ENCODE measurements at regions not wholly inside any gene's neighbourhood (a gene's known extent, or its start where the extent isn't known, plus 50 kb on each side); places are given as distances from the start of the nearest gene placed in this dataset.

- peak; percentile 63 for DNase-seq
Measured at GRCh38 chr2:88281302-88282217, 111.4 kb downstream of the THNSL2 start.

DNA sequence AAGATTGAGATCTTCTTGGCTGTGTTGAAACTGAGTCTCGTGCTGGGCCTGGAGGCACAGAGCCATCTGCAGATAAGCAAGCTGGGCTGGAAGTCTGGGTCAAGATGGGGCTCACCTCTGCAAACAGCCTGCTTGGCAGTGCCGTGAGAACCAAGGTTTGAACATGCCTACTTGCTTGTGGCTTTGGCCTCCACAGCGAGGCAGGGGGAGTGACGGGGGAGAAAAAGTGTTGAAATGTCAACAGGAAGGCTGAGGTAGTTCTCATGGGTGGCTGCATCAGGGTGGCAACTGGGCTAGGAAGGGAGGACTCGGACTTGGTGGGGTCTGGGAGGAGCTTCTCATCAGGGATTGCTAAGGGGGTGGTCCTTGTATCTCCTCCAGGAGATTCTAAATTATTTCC is 99.7 kb downstream of the THNSL2 start:
- DNase-seq, result no peak

DNA sequence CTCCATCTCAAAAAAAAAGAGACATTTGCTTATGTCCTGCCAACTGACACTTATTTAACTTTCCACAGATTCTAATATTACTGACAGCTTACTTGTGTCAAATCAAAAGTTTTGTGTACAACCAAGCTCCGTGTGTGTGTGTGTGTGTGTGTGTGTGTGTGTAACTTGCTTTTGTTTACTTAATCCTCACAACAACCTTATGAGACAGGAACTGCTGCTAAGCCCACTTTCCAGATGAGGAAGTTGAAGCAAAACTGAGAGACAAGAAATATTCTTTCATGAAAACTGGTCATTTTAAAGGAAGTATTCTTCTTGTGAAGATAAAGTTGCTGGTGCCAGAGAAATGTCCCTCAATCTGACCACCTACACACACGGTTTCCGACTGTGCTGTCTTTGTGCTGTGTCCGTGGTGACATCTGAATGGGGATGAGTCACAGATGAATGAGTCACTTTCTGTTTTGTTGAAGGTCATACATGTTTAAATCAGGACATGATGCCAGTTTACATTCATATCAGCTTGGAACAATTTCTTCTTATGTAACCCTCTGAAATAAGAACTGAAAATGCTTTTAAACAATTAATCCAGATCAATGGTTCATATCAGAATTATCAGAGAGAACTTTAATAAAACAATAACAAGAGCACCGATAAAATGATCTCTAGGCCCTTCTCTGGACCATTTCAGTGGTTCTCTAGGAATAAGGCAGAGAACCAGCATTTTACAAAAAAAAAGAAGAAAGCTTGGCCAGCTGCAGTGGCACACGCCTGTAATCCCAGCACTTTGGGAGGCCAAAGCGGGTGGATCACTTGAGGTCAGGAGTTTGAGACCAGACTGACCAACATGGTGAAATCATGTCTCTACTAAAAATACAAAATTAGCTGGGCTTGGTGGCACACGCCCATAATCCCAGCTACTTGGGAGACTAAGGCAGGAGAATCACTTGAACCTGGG is 95.5 kb downstream of the THNSL2 start:
- no peak for DNase-seq

DNA sequence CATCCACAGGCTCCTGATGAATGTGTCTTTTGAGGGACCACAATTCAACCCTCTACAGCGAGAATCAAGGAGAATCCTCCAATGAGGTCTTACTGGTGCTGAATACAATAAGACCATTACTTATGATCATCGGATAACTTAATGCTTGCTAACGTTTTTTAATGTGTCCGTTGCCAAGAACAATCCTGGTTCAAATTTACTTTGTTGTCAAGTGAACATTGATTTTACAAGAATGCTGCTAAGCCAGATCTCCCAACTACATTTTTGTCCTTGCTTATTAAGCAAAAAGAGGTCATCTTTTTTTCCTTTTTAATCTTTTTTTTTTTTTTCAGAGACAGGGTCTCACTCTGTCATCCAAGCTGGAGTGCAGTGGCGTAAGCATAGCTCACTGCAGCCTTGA is 93.7 kb downstream of the THNSL2 start:
- no peak for DNase-seq

GRCh38 chr2:88261725-88262124 is 91.6 kb downstream of the THNSL2 start:
- DNase-seq, result no peak

GRCh38 chr2:88258208-88258607 is 88.1 kb downstream of the THNSL2 start:
- no peak for DNase-seq

GRCh38 chr2:88254437-88255091 is 84.4 kb downstream of the THNSL2 start:
- DNase-seq, result no peak

GRCh38 chr2:88253997-88254396 is 83.9 kb downstream of the THNSL2 start:
- no peak for DNase-seq

DNA sequence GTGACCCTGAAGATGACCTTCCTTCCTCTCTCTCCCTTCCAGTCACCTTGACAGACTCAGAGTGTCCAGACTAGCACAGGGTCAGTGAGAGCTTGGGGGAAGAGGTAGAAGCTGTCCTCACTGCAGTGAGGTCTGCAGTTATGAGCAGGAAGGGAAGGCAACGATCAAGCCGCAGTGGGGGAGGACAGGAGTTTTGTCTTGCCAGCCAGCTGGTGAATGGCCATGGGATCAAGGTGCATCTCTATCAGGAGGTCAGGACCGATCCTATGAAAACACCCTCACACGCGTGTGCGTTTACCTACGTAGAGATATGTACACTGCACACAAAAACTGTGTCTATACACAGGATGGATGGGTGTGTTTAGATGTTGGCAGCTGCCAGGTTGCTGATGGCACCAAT is 83.2 kb downstream of the THNSL2 start:
- no peak for DNase-seq

DNA sequence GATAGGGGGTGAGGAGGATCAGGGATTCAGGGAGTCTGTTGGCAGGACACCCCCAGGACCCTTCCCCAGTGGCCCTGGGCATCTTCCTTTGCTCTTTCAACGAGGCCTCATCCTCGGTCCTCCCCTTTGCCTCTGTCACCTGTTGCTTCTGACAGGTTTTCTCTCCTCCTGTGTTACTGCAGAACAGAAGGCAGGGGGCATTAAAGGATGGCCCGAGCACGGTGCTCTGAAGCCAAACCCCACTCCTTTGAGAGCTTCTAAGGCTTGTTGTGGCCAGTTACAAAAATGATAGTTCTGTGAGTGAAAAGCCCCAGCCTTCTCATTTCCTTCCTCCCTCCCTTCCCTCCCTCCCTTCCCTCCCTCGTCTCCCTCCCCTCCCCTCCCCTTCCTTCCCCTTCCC is 82.5 kb downstream of the THNSL2 start:
- DNase-seq, result no peak

DNA sequence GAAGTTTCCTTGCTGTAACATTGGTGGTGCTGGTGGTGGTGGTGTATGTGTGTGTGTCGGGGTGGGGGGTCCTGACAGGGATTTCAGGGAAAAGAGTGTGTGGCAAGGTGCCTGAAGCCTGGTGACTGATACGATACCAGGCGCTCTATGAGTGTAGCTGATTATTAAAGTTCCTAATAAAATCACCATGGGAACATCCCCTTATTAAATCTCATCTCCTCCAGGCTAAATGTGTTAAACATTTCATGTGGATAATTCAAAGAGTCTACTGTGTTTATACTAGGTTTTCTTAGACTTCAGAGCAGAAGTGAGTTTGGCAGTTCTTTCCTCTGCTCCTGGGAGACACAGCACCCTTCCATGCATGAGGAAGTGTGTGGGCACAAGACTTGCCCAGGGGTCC is 82.0 kb downstream of the THNSL2 start:
- no peak for DNase-seq

GRCh38 chr2:88250404-88250803 is 80.3 kb downstream of the THNSL2 start:
- DNase-seq, result peak; percentile 94

GRCh38 chr2:88248280-88248828 is 78.2 kb downstream of the THNSL2 start:
- DNase-seq, result peak; percentile 21

- DNase-seq, result no peak
Measured at GRCh38 chr2:88247531-88247930, 77.4 kb downstream of the THNSL2 start.

- DNase-seq, result no peak
Measured at GRCh38 chr2:88245109-88245508, 75.0 kb downstream of the THNSL2 start.

DNA sequence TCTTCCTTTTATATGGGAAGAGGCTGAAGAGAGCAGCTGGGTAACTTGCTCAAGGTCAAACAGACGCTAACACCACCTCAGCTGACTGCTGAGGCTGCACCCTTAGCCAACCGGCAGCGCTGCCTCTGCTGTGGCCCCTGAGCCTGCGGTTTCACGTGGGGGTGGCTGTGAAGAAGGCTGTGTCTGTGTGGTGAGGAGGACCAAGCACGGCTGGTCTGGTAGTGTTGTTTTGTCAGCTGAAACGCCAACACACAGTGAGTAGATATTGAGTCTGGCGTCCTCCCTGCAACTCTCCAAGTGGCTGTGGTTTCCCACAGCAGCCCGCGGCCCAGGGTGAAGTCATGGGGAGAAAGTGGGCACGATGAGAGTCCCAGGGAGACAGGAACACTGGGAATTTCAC is 69.6 kb downstream of the THNSL2 start:
- no peak for DNase-seq

GRCh38 chr2:88236666-88237065 is 66.5 kb downstream of the THNSL2 start:
- no peak for DNase-seq
